Ecto neural progenitor cell (in vitro differentiated cells): ENCODE measurements at regions not wholly inside any gene's neighbourhood (a gene's known extent, or its start where the extent isn't known, plus 50 kb on each side); places are given as distances from the start of the nearest gene placed in this dataset.

ENCODE experiments used
- DNase-seq: peaks from one replicate; pipeline ENCODE4 v3.0.0-alpha.2; 2018; ENCODE audit warnings: low spot score

GRCh38 chr20:7411075-7411474 lies 529.2 kb downstream of the HAO1 start:
- no peak for DNase-seq

GRCh38 chr20:7415427-7415826 lies 524.8 kb downstream of the HAO1 start:
- no peak for DNase-seq

GRCh38 chr20:7416382-7416781 lies 523.9 kb downstream of the HAO1 start:
- no peak for DNase-seq

- DNase-seq, result no peak
Observed at GRCh38 chr20:7420345-7420744, 519.9 kb downstream of the HAO1 start.

- no peak for DNase-seq
Observed at GRCh38 chr20:7426890-7427496, 513.3 kb downstream of the HAO1 start.

- no peak for DNase-seq
Observed at GRCh38 chr20:7428946-7429345, 511.3 kb downstream of the HAO1 start.

GRCh38 chr20:7432612-7433011 lies 507.6 kb downstream of the HAO1 start:
- no peak for DNase-seq

- DNase-seq, result no peak
Observed at GRCh38 chr20:7437311-7437710, 502.9 kb downstream of the HAO1 start.

GRCh38 chr20:7449269-7449668 lies 491.0 kb downstream of the HAO1 start:
- DNase-seq, result no peak

- DNase-seq, result no peak
Observed at GRCh38 chr20:7452890-7453289, 487.4 kb downstream of the HAO1 start.

- no peak for DNase-seq
Observed at GRCh38 chr20:7454047-7454446, 486.2 kb downstream of the HAO1 start.

GRCh38 chr20:7458459-7458858 lies 481.8 kb downstream of the HAO1 start:
- no peak for DNase-seq

- no peak for DNase-seq
Observed at GRCh38 chr20:7459083-7459482, 481.2 kb downstream of the HAO1 start.

- no peak for DNase-seq
Observed at GRCh38 chr20:7463290-7463689, 477.0 kb downstream of the HAO1 start.

- no peak for DNase-seq
Observed at GRCh38 chr20:7470912-7471311, 469.3 kb downstream of the HAO1 start.

- DNase-seq, result no peak
Observed at GRCh38 chr20:7490288-7490687, 450.0 kb downstream of the HAO1 start.

- no peak for DNase-seq
Observed at GRCh38 chr20:7492257-7492656, 448.0 kb downstream of the HAO1 start.

- no peak for DNase-seq
Observed at GRCh38 chr20:7493311-7493710, 446.9 kb downstream of the HAO1 start.

GRCh38 chr20:7496394-7496991 lies 443.8 kb downstream of the HAO1 start:
- no peak for DNase-seq

GRCh38 chr20:7497985-7498384 lies 442.3 kb downstream of the HAO1 start:
- DNase-seq, result no peak

GRCh38 chr20:7499201-7499600 lies 441.1 kb downstream of the HAO1 start:
- DNase-seq, result no peak

- no peak for DNase-seq
Observed at GRCh38 chr20:7500231-7500663, 440.0 kb downstream of the HAO1 start.

- no peak for DNase-seq
Observed at GRCh38 chr20:7503501-7503900, 436.8 kb downstream of the HAO1 start.

GRCh38 chr20:7505152-7505834 lies 435.0 kb downstream of the HAO1 start:
- no peak for DNase-seq
